ENCODE measurements at regions not wholly inside any gene's neighbourhood (a gene's known extent, or its start where the extent isn't known, plus 50 kb on each side); places are given as distances from the start of the nearest gene placed in this dataset.

DNA sequence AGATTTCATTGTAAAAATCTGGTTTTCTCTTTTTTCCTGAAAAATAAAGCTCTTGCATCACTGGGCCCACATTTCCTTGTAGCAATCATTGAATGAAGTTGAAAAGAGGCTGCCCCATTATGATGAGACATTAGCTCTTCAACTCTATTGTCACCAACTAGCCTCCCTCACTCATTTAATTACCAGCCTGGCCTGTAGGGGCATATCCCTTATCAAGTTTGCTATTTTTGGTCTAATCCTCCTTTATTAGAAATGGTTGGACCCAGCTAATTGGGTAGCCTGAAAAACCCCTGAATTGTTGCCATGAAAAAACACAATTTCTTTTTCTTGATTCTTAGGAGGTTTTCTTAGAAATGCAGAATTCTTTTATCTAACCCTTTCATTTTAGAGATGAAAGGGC is 164.6 kb upstream of the CASK start:
- Histone ChIP-seq H3K4me3 (ENCODE audit: insufficient read depth, low read depth, low read length) (no peak overlapping the region), H3K4me1 (ENCODE audit: insufficient read depth, low read length) (no peaks in the 10 kb centered on the region), H3K79me2 (ENCODE audit: insufficient read depth, low read length) (no peaks in the 10 kb centered on the region), H3K4me2 (ENCODE audit: low read length) (no peak overlapping the region), H3K9me3 (ENCODE audit: insufficient read depth, low read depth, low read length) (no peaks in the 10 kb centered on the region), H3K36me3 (ENCODE audit: insufficient read depth, low read length) (no peaks in the 10 kb centered on the region), H3K9ac (ENCODE audit: low read length) (no peak overlapping the region), H2AFZ (ENCODE audit: low read depth, low read length) (no peak overlapping the region), H4K20me1 (ENCODE audit: insufficient read depth, low read length) (no peaks in the 10 kb centered on the region), H3K27ac (ENCODE audit: low read depth, low read length) (no peak overlapping the region), H3K27me3 (ENCODE audit: insufficient read depth, low read length) (no peaks in the 10 kb centered on the region)
- Mint-ChIP-seq H3K27me3 (ENCODE audit: low read depth, unreplicated experiment) (no peaks in the 10 kb centered on the region), H3K27ac (ENCODE audit: unreplicated experiment) (no peak overlapping the region), H3K4me3 (ENCODE audit: unreplicated experiment) (no peak overlapping the region), H3K9me3 (ENCODE audit: unreplicated experiment) (no peaks in the 10 kb centered on the region), H3K36me3 (ENCODE audit: low read depth, unreplicated experiment) (no peaks in the 10 kb centered on the region), H3K4me1 (ENCODE audit: low read depth, unreplicated experiment) (peaks cover 6% of the 10 kb centered on the region)
- TF ChIP-seq, protein P1, sequence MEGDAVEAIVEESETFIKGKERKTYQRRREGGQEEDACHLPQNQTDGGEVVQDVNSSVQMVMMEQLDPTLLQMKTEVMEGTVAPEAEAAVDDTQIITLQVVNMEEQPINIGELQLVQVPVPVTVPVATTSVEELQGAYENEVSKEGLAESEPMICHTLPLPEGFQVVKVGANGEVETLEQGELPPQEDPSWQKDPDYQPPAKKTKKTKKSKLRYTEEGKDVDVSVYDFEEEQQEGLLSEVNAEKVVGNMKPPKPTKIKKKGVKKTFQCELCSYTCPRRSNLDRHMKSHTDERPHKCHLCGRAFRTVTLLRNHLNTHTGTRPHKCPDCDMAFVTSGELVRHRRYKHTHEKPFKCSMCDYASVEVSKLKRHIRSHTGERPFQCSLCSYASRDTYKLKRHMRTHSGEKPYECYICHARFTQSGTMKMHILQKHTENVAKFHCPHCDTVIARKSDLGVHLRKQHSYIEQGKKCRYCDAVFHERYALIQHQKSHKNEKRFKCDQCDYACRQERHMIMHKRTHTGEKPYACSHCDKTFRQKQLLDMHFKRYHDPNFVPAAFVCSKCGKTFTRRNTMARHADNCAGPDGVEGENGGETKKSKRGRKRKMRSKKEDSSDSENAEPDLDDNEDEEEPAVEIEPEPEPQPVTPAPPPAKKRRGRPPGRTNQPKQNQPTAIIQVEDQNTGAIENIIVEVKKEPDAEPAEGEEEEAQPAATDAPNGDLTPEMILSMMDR (IDR thresholded peaks at IDR 0.05; ENCODE audit: insufficient read depth, low read depth, low read length): no peak
- FAIRE-seq (peak; percentile 9), DNase-seq (ENCODE audit: low read depth) (no peak)

DNA sequence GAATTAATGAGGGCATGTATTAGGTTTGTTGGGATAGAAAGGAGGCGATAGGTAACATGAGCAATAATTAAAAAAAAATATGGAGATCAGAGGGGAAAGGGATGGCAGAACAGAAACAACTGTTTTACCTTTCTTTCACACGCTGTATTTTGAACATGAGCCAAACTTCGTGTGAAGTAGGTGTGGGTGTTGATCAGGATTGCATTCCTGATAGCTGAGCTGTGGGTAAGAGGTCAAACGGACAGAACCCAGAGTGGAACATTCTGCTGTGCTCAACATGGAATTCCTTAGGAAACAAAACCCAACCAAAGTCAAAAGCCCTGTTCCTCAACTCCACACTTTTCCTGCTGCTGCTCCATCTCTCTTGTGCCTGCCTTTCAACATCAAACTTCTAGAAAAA is 162.5 kb upstream of the CASK start:
- Histone ChIP-seq H4K20me1 (ENCODE audit: insufficient read depth, low read length) (no peaks in the 10 kb centered on the region), H2AFZ (ENCODE audit: low read depth, low read length) (no peak overlapping the region), H3K4me3 (ENCODE audit: insufficient read depth, low read depth, low read length) (no peak overlapping the region), H3K79me2 (ENCODE audit: insufficient read depth, low read length) (no peaks in the 10 kb centered on the region), H3K27me3 (ENCODE audit: insufficient read depth, low read length) (no peaks in the 10 kb centered on the region), H3K27ac (ENCODE audit: low read depth, low read length) (no peak overlapping the region), H3K9ac (ENCODE audit: low read length) (no peak overlapping the region), H3K9me3 (ENCODE audit: insufficient read depth, low read depth, low read length) (no peaks in the 10 kb centered on the region), H3K4me1 (ENCODE audit: insufficient read depth, low read length) (no peaks in the 10 kb centered on the region), H3K4me2 (ENCODE audit: low read length) (no peak overlapping the region), H3K36me3 (ENCODE audit: insufficient read depth, low read length) (no peaks in the 10 kb centered on the region)
- peak; percentile 39 for DNase-seq (ENCODE audit: low read depth)
- H3K9me3 Mint-ChIP-seq (ENCODE audit: unreplicated experiment): no peaks in the 10 kb centered on the region
- no peak overlapping the region for H3K4me3 Mint-ChIP-seq (ENCODE audit: unreplicated experiment)
- peaks cover 6% of the 10 kb centered on the region for H3K4me1 Mint-ChIP-seq (ENCODE audit: low read depth, unreplicated experiment)
- TF ChIP-seq, protein P1 (IDR thresholded peaks at IDR 0.05; ENCODE audit: insufficient read depth, low read depth, low read length): no peak
- no peak for TF ChIP-seq EZH2 (IDR thresholded peaks at IDR 0.05; ENCODE audit: insufficient read depth, low read length)
- no peaks in the 10 kb centered on the region for H3K27me3 Mint-ChIP-seq (ENCODE audit: low read depth, unreplicated experiment)
- FAIRE-seq: peak; percentile 74
- no peaks in the 10 kb centered on the region for H3K36me3 Mint-ChIP-seq (ENCODE audit: low read depth, unreplicated experiment)
- H3K27ac Mint-ChIP-seq (ENCODE audit: unreplicated experiment): no peak overlapping the region

DNA sequence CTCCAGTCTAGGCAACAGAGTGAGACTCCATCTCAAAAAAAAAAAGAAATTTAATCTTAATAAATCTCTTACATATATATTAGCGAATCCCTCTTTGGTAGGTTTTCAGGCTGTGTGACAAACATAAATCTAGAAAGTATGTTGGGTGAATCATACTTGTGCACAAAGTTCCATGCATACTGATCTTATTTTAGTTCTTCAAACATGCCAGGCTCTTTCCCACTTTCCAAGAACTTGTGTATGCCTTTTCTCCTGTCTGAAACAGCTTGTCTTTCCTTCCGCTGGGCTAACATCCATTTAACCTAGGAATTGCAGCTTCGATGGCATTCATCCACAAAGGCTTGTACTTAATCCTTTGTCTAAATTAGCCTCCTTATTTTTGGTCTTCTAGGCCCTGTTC is 156.6 kb upstream of the CASK start:
- peak; percentile 71 for FAIRE-seq

More for the DNA sequence above, 156.6 kb upstream of the CASK start:
- Histone ChIP-seq H2AFZ (ENCODE audit: low read depth, low read length) (no peak overlapping the region), H3K27me3 (ENCODE audit: insufficient read depth, low read length) (no peaks in the 10 kb centered on the region), H3K4me2 (ENCODE audit: low read length) (no peak overlapping the region), H4K20me1 (ENCODE audit: insufficient read depth, low read length) (no peaks in the 10 kb centered on the region), H3K9me3 (ENCODE audit: insufficient read depth, low read depth, low read length) (no peaks in the 10 kb centered on the region), H3K79me2 (ENCODE audit: insufficient read depth, low read length) (no peaks in the 10 kb centered on the region), H3K27ac (ENCODE audit: low read depth, low read length) (no peak overlapping the region), H3K36me3 (ENCODE audit: insufficient read depth, low read length) (no peaks in the 10 kb centered on the region), H3K9ac (ENCODE audit: low read length) (no peak overlapping the region), H3K4me1 (ENCODE audit: insufficient read depth, low read length) (no peaks in the 10 kb centered on the region), H3K4me3 (ENCODE audit: insufficient read depth, low read depth, low read length) (no peak overlapping the region)
- no peak overlapping the region for H3K27ac Mint-ChIP-seq (ENCODE audit: unreplicated experiment)
- no peaks in the 10 kb centered on the region for H3K4me1 Mint-ChIP-seq (ENCODE audit: low read depth, unreplicated experiment)
- DNase-seq (ENCODE audit: low read depth): peak; percentile 39
- peaks cover 3% of the 10 kb centered on the region for H3K9me3 Mint-ChIP-seq (ENCODE audit: unreplicated experiment)
- H3K4me3 Mint-ChIP-seq (ENCODE audit: unreplicated experiment): no peak overlapping the region
- H3K27me3 Mint-ChIP-seq (ENCODE audit: low read depth, unreplicated experiment): peaks cover 2% of the 10 kb centered on the region
- TF ChIP-seq EZH2 (IDR thresholded peaks at IDR 0.05; ENCODE audit: insufficient read depth, low read length): no peak
- TF ChIP-seq, protein P1 (IDR thresholded peaks at IDR 0.05; ENCODE audit: insufficient read depth, low read depth, low read length): no peak
- no peaks in the 10 kb centered on the region for H3K36me3 Mint-ChIP-seq (ENCODE audit: low read depth, unreplicated experiment)
